CD4-positive, alpha-beta T cell treated with Interleukin-15 for 4 hours (primary cell): ENCODE measurements at regions not wholly inside any gene's neighbourhood (a gene's known extent, or its start where the extent isn't known, plus 50 kb on each side); places are given as distances from the start of the nearest gene placed in this dataset.

Experiments used
- DNase-seq: peaks from one replicate; pipeline ENCODE4 v3.0.0-alpha.2; 2020; ENCODE audit warnings: low spot score

DNA sequence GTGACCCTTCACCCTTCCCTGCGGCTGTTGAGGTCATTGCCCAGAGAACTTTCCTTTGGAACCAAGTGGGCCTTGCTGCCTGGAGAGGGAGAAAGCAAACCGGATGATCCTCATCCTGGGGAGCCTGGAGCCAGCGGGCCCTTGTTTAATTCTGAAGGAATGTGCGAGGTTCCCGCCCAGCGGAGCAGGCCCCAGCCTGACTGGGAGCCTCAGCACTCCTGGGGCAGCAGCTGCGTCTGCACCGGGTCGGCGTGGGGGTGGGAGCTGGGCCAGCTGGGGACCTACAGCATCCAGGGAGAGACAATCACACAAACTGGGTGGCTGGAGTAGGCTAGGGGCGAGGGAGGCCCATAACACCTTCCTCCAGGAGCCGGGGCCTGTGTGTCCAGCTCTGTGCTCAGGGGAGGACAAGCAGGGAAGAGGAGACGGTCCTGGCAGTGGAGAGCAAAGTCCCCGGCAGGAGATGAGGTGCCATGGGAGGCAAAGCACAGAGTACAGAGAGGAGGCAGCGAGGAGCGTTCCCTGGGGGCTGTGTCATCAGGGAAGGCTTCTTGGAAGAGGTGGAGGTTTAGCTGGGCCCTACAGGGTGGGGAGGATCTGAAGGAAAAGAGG lies 61.9 kb upstream of the HAAO start:
- DNase-seq = no peak

DNA sequence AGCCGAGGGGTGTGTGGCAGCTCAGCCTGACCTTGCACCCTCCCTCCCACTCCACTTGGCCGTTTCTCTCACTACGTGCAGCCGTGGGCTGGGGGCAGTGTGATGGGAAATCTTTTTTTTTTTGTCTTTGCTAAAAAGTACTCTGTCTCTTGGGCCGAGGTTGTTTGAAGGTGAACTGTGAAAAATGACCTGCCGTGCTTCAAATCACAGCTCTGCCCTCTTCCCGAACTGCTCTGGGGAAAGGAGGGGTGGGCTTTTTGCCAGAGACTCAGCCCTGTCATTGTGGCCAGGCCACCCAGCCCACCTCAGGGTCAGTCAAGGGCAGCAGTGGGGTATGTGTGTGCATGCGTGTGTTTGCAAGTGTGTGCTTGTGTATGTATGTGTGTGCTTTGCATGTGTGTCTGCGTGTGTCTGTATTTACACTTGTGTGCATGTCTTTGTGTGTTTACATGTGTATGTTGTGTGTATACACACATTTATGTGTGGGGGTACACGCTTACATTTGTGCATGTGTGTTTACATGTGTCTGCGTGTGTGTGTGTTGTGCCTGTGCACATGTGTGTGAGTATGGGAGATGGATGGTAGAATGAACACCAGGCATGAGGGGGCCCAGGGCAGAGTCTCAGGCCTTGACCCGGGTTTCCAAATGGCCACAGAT lies 61.3 kb upstream of the HAAO start:
- no peak for DNase-seq

DNA sequence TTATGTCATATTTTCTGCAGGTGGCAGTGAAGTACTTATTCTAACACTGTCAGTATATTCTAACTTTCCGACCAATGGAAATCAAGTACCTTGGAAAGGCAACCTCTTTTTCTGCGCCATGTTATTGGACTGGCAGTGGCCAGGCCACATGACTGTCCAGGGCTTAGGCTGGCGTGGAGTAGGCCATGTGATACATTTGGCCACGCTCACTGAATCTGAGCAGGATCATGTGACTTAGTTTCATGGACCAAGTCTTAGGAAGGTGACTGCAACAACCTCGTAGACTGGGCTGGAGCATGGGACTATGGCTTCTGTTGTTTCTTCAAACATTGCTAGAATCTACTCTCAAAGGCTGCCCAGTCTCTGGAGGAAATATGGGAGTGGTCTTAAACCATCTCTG lies 60.4 kb upstream of the HAAO start:
- DNase-seq = no peak

DNA sequence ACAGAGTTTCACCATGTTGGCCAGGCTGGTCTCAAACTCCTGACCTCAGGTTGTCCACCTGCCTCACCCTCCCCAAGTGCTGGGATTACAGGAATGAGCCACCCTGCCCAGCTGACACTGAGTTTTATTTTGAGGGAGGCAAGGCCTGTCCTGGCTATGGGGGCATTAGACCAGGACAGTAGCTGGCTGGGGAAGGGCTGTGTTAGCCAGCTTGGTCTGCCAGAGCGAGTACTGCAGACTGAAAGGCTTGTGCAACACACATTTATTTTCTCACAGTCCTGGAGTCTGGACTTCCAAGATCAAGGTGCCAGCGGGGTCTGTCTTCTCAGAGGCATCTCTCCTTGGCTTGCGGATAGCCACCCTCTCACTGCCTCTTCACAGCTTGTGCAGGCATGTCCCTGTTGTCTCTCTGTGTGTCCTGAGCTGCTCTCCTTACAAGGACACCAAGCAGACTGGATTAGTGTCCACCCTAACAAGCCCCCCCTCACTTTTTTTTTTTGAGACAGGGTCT lies 59.4 kb upstream of the HAAO start:
- DNase-seq = no peak

DNA sequence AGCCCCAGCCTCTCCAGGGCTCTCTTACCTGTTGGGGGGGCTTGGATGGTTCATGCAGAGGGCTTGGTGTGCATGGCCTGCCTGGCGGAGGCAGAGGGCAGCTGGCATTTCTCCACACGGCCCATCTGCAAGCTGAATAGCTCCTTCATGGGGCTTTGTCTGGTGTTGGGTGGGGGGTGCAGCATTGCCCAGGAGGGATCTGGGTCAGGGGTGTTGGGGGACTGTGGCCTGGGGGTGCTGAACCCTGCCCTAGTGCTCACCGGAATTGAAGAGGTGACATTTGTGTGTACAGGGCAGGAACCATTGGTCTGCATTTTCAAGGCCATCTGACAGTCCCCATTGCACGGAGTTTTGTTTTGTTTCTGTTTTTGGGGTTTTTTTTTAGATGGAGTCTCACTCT lies 58.8 kb upstream of the HAAO start:
- no peak for DNase-seq

DNA sequence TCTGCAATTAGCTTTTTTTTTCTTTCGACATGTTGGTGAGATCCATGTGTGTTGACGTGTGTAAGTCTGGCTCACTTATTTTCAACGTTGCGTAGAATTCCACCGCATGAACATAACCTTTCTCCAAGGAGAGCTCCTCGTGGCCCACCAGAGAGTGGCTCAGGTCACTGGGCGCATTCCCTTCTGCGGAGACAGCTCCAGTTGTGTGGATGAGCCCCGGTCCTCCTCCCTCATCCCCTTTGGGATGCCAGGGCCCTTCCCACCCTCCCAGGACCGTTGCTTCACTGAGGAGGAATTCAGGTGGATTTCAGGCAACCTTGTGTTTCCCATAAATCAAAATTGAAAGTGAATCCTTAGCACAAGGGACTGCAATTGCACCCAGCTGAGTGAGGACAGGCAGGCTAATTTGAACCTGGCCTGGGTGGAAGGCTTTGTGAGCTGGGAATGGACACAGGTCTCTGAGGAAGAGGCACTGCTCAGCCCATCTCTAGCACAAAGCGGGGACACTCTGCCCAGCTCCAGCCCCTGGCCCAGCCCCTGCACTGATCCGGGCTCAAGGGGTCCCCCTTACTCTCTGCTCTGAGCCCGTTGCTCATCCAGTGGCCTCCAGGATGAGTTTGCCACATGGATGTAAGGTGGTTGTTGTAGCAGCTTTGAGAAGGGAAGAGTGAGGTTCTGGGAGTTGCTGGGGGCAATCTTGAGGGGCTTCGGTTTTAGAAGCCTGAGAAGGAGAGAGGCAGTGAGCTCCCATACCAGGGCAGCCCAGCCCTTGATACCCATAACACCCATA lies 57.8 kb upstream of the HAAO start:
- no peak for DNase-seq

DNA sequence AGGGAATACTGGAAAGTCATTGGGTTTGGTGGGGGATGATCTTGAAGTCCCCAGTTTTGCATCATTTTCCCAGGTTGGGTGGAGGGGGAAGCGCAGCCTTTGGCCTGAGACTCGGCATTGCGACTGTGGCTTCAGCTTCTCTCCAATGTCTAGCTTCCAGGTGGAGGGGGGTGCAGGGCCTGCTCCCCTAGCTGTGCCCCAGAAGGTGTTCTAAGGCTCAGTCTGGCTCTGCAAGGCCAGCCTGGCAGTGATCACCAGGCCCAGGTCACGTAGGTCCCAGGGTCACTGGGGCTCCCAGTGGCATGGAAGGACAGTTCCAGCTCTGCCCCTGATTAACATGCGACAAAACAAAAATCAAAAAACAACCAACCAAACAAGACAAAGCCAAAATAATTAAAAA lies 56.9 kb upstream of the HAAO start:
- no peak for DNase-seq

DNA sequence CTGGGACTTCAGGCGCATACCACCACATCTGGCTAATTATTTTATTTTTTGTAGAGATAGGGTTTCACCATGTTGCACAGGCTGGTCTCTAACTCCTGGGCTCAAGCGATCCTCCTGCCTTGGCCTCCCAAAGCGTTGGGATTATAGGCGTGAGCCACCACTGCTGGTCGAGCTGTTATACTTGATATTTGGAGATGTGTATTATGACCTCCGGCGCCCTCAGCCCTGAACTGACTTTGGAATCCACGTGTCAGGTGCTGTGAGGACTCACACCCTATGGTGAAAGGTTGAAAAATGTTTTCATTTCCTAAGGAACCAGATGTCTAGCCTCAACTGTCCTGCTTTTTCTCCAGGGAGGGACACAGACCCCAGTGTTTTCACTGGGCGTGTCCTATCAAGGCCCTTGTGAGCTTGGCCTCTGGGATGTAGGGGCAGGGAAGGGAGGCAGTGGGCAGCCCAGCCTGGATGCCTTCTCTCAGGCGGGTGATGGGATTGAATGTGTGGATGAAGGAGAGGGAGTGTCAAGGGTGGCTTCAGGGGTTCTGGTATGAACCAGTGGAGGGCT lies 56.4 kb upstream of the HAAO start:
- no peak for DNase-seq

DNA sequence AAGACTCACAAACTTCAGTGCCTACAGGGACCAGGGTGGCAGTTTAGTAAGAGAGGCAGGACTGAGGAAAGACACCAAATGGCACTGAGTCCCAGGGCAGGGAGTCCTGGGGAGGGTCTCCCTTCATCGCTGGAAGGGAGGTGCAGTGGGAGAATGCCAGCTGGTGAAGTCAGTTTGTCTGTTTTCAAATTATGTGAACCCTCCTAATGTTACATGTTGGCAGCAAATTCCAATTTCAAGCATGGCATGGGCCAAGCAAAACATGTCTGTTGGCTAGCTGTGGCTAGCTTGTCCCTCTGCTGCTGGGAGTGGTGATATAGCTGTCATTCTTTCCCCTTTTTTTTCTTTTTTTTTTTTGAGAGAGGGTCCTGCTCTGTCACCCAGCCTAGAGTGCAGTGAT lies 55.9 kb upstream of the HAAO start:
- no peak for DNase-seq

DNA sequence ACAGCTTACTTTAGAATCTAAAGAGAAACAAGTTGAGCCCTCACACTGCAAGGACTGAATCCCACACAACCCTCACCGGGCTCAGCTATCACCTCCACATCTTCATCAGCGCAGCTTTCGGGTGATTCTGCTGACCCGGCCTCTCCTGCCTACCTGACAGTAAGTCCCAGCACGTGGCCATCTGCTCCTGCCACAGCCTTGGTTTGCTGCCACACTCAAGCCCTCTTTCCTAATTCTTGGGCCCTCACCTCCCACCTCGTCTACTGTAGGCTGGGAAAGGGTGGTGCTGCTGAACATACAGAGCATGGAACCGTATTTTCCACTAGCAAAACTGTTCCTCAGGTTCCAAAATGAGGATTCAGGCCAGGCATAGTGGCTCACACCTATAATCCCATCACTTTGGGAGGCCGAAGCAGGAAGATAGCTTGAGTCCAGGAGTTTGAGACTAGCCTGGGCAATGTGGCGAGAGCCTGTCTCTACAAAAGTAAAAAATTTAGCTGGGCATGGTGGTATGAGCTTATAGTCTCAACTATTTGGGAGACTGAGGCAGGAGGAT lies 55.3 kb upstream of the HAAO start:
- DNase-seq = no peak

DNA sequence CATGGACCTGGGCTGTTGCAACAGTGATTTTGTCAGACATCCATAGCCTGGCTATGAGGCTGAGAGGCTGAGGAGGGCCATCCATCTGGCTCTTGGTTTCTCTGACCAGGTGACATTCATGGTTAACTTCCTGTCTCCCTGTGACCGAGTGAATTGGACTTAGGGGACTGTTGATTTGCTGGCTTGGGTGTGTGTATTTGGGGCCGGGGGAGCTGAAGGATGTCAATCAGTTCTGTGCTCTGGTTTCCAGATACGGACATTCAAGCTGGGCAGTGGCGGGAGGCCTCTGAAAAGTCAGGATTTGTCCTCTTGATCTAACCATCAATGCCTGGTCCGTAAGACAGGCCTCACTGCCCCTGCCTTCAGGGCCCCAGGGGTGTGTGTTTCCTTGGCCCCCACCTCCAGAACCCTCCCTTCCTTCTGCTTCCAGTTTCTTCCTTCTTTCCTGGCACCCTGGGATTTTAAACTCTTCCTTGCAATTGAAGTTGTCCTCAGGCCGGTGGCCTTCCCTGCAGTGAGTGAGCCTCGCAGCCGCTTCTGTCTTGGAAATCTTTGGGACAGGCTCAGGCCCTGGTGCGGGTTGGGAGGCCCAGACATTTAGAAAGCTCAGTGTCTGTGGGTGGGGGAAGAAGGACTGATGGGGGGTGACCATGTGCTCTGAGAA lies 54.7 kb upstream of the HAAO start:
- no peak for DNase-seq

DNA sequence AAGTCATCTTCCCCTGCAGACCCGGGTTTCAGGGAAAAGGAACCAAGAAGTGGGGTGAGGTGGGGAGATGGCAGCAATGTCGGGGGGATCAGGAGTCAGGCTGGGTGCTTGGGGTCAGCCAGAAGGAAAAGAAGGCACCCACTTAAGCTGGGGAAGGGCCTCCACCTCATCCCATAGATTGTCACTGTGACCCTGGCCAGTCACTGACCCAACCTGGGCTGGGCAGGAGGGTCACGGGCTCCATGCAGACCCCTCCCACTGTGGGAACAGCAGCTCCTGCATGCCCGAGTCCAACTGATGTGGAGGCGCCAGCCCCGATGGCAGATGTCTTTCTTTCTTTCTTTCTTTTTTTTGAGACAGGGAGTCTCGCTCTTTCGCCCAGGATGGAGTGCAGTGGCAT lies 53.6 kb upstream of the HAAO start:
- DNase-seq = no peak

DNA sequence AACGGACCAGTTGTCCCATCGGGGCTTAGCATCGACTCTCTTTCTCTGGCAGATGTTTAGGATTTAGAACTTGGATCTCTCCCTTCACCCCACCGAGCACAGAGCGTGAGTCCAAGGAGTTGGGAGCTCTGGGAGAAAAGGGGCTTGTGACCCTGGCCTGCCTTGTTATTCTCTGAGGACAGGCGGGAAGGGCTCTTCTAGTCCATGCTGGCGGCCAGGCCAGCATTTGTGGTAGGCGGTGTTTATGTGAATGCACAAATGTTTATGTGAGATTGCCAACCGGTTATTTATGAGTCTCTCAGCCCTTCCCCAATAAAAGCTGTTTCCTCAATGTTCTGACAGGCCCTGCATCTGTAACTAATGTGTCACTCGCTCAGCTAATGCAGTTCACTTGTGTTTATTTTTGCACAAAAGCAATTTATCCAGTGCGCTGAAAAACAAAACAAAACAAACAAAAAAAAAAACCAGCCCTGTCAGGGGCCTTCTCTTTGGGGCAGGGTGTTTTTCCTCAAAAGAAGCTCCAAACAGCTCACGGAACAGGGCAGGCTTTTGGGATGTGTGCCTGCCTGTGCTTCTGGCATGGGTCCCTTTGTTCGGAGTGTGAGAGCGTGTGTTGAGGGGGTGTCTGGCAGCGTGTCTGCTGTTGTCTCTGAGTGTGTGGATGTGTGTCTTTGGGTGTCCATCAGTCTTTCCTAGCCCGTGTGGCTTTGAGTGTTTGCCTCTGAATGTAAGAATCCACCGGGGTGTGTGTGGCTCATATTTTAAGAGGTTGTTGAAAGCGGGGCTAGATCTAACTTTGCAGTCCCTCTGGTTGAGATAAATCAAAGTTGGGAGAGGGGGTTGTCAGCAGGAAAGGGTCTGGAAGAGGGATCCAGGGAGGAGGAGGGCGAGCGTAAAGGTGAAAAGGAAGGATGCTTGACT lies 52.8 kb upstream of the HAAO start:
- no peak for DNase-seq

DNA sequence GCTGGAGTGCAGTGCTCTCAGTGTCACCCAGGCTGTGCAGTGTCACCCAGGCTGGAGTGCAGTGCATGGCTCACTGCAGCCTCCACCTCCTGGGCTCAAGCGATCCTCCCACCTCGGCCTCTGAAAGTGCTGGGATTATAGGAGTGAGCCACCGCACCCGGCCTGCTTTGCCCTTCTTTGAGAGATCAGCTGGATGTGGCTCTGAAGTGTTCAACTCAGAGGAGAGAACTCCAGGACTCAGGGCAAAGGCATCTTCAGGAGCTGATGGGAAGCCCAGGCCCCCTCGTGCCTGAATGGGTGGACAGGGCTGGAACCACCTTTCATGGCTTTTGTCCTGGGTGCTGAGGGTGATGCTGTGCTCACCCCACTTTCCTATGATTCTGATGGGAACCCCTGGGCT lies 52.0 kb upstream of the HAAO start:
- no peak for DNase-seq

DNA sequence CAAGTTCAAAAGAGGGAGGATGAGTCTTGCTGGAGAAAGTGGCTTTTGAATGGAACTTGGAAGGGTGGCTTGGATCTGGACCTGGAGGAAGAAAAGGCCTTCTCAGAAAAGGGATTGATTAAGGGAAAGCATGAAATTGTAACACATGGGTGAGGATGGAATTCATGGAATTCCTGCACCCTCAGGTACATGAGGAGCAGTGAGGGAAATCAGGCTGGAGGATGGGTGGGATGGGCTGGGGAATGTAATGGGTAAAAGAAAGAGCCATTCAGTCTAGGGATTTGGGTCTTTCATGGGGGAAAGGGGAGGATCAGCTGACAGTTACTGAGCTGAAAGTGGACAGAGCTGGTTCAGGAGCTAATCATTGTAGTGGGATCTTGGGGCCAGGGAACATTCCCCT lies 51.2 kb upstream of the HAAO start:
- DNase-seq = no peak

DNA sequence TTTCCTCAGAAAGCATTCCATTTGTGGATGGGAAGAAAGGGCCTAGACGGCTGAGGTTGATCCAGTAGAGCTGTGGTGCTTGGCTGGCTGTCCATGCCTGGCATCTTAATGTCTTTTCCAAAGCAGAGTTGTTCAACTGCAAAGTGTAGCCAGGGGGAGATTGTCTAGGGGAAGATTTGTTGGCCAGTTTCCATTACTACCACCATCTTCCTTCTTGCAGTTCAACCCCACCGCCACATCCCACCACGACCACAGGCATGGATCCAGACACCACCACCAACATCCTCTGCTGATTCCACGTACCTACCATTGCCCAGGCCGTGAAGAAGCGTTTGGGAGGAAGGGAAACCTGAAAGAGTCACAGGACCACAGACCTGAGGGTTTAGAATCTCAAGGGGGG lies 50.7 kb upstream of the HAAO start:
- DNase-seq = no peak

DNA sequence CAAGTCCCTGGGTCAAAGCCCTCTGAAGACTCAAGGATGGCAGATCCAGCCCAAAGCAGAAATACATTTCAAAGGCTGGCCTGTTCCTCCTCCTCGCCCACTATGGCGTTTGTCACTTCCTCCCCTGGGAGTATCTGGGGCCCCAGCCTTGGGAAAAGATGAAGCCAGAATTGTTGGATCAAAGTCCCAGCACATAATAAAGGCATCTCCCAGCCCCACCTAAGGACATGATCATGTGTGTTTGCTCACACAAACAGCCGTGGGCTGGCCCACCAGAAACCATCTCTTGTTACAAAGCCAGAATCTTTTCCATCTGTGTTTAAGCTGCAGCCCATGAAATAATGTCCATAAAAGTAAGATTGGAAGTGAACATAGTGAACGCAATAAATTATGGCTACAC lies 50.1 kb upstream of the HAAO start:
- no peak for DNase-seq
